Smooth muscle cell (in vitro differentiated cells): ENCODE measurements at regions not wholly inside any gene's neighbourhood (a gene's known extent, or its start where the extent isn't known, plus 50 kb on each side); places are given as distances from the start of the nearest gene placed in this dataset.

Source experiments
- DNase-seq: peaks from one replicate; lab custom pipeline; 2025; ENCODE audit not compliant: unreplicated experiment; lab: John Stamatoyannopoulos, UW
- H2AFZ ChIP-seq: fragments of 200-600 bp; sonication (generic); 2 replicates; pipeline ENCODE4 v1.6.0; 2016; ENCODE audit warnings: antibody characterized with exemption, low read depth, mild to moderate bottlenecking
- H3F3A ChIP-seq: fragments of 200-600 bp; sonication (generic); 2 replicates; pipeline ENCODE4 v1.6.0; 2017; ENCODE audit warnings: antibody characterized with exemption, low read depth
- H3K27ac ChIP-seq: fragments of 200-600 bp; sonication (generic); 2 replicates; pipeline ENCODE4 v1.5.1; 2016; ENCODE audit warnings: low read depth, mild to moderate bottlenecking
- H3K27me3 ChIP-seq: fragments of 200-600 bp; sonication (generic); 2 replicates; pipeline ENCODE4 v1.6.1; 2016; ENCODE audit warnings: low read depth, mild to moderate bottlenecking
- H3K36me3 ChIP-seq: fragments of 200-600 bp; sonication (generic); 2 replicates; pipeline ENCODE4 v1.5.1; 2016; ENCODE audit warnings: low read depth
- H3K4me1 ChIP-seq: fragments of 200-600 bp; sonication (generic); 2 replicates; pipeline ENCODE4 v1.5.1; 2016; ENCODE audit warnings: low read depth
- H3K4me2 ChIP-seq: fragments of 200-600 bp; sonication (generic); 2 replicates; pipeline ENCODE4 v1.6.0; 2016; ENCODE audit warnings: mild to moderate bottlenecking
- H3K4me3 ChIP-seq: fragments of 200-600 bp; sonication (generic); 2 replicates; pipeline ENCODE4 v1.5.1; 2016; ENCODE audit warnings: mild to moderate bottlenecking
- H3K79me2 ChIP-seq: fragments of 200-600 bp; sonication (generic); 2 replicates; pipeline ENCODE4 v1.6.0; 2016; ENCODE audit warnings: low read depth, mild to moderate bottlenecking
- H3K9ac ChIP-seq: fragments of 200-600 bp; sonication (generic); 2 replicates; pipeline ENCODE4 v1.6.0; 2016; ENCODE audit warnings: low read depth
- H3K9me3 ChIP-seq: fragments of 200-600 bp; sonication (generic); replicated peaks from 2 replicates; pipeline ENCODE4 v1.5.1; 2016; ENCODE audit warnings: low read depth
- H4K20me1 ChIP-seq: fragments of 200-600 bp; sonication (generic); 2 replicates; pipeline ENCODE4 v1.6.0; 2016; ENCODE audit warnings: low read depth
- CTCF ChIP-seq: fragments of 200-600 bp; sonication (generic); IDR thresholded peaks from 2 replicates; pipeline ENCODE4 v1.5.1; 2017; ENCODE audit warnings: borderline replicate concordance, mild to moderate bottlenecking, antibody characterized with exemption; ENCODE audit not compliant: insufficient read depth, poor library complexity, severe bottlenecking
- WGBS: methylation state at CpG from one replicate; pipeline ENCODE4 v1.1.7; 2016; ENCODE audit warnings: low lambda C conversion rate; 5-methylcytosine and 5-hydroxymethylcytosine counted together

GRCh38 chr7:25304691-25305090 is 76.4 kb upstream of the NPVF start:
- no peak overlapping the region for H3K9ac ChIP-seq
- TF ChIP-seq CTCF, result no peak
- no peaks in the 10 kb centered on the region for H4K20me1 ChIP-seq
- H3K4me3 ChIP-seq, result no peak overlapping the region
- 76% methylated on average over 4 of the region's 4 CpGs for WGBS
- no peaks in the 10 kb centered on the region for H3K36me3 ChIP-seq
- DNase-seq, result no peak
- H3K79me2 ChIP-seq, result no peaks in the 10 kb centered on the region
- H3K27me3 ChIP-seq, result peaks cover 14% of the 10 kb centered on the region
- H3K9me3 ChIP-seq, result no peaks in the 10 kb centered on the region
- peaks cover 3% of the 10 kb centered on the region for H3K4me1 ChIP-seq
- H3K4me2 ChIP-seq, result no peak overlapping the region
- no peak overlapping the region for H3K27ac ChIP-seq
- H2AFZ ChIP-seq, result no peak overlapping the region
- H3F3A ChIP-seq, result no peaks in the 10 kb centered on the region

DNA sequence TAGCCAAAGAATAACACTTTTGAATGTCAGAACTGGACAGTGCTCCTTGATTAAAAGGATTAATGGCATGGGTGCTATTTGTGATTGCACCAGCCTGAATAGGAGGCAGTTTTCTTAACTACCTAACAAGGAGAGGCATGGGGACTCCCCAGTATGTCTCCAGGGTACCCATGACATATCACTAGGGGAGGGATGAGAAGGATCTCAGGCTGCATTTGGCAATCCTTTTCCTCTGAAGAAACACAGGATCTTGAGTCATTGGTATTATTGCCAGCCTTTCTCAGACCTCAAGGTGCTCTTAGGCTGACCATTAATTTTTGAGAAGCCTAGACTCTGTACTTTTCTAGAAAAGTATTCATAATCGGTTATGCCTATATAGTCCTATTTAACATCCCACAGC is 77.5 kb upstream of the NPVF start:
- H3F3A ChIP-seq, result no peaks in the 10 kb centered on the region
- no peaks in the 10 kb centered on the region for H4K20me1 ChIP-seq
- TF ChIP-seq CTCF, result no peak
- H3K4me2 ChIP-seq, result no peak overlapping the region
- no peaks in the 10 kb centered on the region for H3K9me3 ChIP-seq
- no peak overlapping the region for H3K9ac ChIP-seq
- no peaks in the 10 kb centered on the region for H3K79me2 ChIP-seq
- no peak overlapping the region for H3K4me3 ChIP-seq
- no peak for DNase-seq
- WGBS, result 100% methylated on average over 1 of the region's 1 CpG
- no peak overlapping the region for H3K27ac ChIP-seq
- H3K4me1 ChIP-seq, result peaks cover 3% of the 10 kb centered on the region
- no peaks in the 10 kb centered on the region for H3K36me3 ChIP-seq
- H2AFZ ChIP-seq, result no peak overlapping the region
- peaks cover 14% of the 10 kb centered on the region for H3K27me3 ChIP-seq

DNA sequence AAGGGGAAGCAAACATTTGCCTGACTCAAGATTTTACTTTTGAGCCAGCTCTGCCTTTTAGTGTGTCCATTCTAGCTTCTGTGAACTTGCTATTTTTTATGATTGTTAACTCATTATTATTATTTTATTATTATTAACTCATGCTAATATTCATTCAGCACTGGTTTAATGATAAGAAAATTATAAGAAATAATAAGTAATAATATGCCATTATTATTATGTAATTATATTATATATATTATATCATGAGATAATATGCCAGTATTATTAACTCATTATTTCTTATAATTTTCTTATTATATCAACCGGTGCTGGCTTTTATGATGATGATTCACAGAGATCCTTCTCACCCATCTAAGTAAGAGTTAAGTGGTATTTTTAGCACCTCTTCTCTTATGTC is 79.3 kb upstream of the NPVF start:
- Histone ChIP-seq H3K36me3 (no peaks in the 10 kb centered on the region), H3K27ac (no peak overlapping the region), H3F3A (no peaks in the 10 kb centered on the region), H2AFZ (no peak overlapping the region), H4K20me1 (no peaks in the 10 kb centered on the region), H3K4me3 (no peak overlapping the region), H3K4me1 (peaks cover 3% of the 10 kb centered on the region), H3K4me2 (no peak overlapping the region), H3K9ac (no peak overlapping the region), H3K9me3 (no peaks in the 10 kb centered on the region), H3K27me3 (peaks cover 23% of the 10 kb centered on the region), H3K79me2 (no peaks in the 10 kb centered on the region)
- WGBS, result 94% methylated on average over 1 of the region's 1 CpG
- TF ChIP-seq CTCF, result no peak
- no peak for DNase-seq

DNA sequence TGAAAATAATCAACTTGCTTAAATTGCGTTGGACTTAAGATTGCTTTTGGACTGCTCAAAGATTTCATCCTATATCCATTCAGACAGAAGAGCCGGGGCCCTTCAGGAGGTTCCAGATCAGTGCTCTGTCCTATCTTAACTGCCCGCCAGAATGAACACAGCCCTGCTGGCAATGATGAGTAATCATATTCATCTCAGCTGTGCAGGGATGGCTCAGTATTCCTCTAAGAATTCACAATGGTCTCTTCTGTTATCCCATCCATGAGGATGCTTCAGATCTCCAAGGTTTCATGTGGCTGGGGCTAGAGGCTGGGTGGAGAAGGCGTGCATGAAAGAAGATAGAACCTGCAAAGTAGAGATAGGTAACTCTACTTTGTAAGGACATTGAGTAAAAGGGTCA is 80.0 kb upstream of the NPVF start:
- Histone ChIP-seq H3K9me3 (no peaks in the 10 kb centered on the region), H2AFZ (no peak overlapping the region), H3F3A (no peaks in the 10 kb centered on the region), H3K36me3 (no peaks in the 10 kb centered on the region), H3K27me3 (peaks cover 24% of the 10 kb centered on the region), H4K20me1 (no peaks in the 10 kb centered on the region), H3K9ac (no peak overlapping the region), H3K79me2 (no peaks in the 10 kb centered on the region), H3K27ac (no peak overlapping the region), H3K4me2 (no peak overlapping the region), H3K4me3 (no peak overlapping the region), H3K4me1 (peaks cover 3% of the 10 kb centered on the region)
- 58% methylated on average over 4 of the region's 4 CpGs for WGBS
- no peak for TF ChIP-seq CTCF
- no peak for DNase-seq
